ENCODE measurements at regions not wholly inside any gene's neighbourhood (a gene's known extent, or its start where the extent isn't known, plus 50 kb on each side); places are given as distances from the start of the nearest gene placed in this dataset.

DNA sequence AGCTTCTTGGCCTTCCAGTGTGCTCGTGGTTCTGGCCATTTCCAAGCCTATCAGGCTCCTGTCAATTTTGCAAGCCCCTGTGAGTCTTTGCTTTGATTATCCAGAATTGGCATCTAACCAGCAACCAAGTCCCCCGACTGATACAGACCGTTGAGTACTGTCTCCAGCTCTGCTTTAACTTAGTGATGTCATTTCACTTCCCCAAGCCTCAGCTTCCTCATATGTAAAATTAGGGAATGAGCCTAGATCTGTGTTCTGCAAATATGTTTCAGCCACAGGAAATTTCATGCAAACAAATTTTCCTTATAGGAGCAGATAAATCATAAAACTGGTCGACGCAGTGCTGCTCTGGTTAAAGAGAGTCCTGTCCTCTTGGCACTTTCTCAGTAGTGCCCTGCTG, 60.1 kb upstream of the WSB1 start:
- TF ChIP-seq, protein P1, sequence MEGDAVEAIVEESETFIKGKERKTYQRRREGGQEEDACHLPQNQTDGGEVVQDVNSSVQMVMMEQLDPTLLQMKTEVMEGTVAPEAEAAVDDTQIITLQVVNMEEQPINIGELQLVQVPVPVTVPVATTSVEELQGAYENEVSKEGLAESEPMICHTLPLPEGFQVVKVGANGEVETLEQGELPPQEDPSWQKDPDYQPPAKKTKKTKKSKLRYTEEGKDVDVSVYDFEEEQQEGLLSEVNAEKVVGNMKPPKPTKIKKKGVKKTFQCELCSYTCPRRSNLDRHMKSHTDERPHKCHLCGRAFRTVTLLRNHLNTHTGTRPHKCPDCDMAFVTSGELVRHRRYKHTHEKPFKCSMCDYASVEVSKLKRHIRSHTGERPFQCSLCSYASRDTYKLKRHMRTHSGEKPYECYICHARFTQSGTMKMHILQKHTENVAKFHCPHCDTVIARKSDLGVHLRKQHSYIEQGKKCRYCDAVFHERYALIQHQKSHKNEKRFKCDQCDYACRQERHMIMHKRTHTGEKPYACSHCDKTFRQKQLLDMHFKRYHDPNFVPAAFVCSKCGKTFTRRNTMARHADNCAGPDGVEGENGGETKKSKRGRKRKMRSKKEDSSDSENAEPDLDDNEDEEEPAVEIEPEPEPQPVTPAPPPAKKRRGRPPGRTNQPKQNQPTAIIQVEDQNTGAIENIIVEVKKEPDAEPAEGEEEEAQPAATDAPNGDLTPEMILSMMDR (IDR thresholded peaks at IDR 0.05; ENCODE audit: low read depth, low read length) = no peak
- TF ChIP-seq POLR2A (IDR thresholded peaks at IDR 0.05; ENCODE audit: extremely low read depth, insufficient read length) = no peak
- TF ChIP-seq, protein P2, sequence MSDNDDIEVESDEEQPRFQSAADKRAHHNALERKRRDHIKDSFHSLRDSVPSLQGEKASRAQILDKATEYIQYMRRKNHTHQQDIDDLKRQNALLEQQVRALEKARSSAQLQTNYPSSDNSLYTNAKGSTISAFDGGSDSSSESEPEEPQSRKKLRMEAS (IDR thresholded peaks at IDR 0.05; ENCODE audit: low read depth, low read length) = no peak
- TF ChIP-seq MYC (IDR thresholded peaks at IDR 0.05; ENCODE audit: low read depth, low read length) = no peak

All from NB4 (cell line).